GM12873 (cell line): ENCODE measurements at regions not wholly inside any gene's neighbourhood (a gene's known extent, or its start where the extent isn't known, plus 50 kb on each side); places are given as distances from the start of the nearest gene placed in this dataset.

Experiments
- CTCF ChIP-seq: IDR thresholded peaks from 2 replicates; pipeline ENCODE4 v1.5.1; 2012; ENCODE audit warnings: low read depth, mild to moderate bottlenecking, moderate library complexity, low read length, control low read depth; ENCODE audit not compliant: insufficient read depth; ENCODE audit errors: missing control alignments

GRCh38 chr13:106691861-106692260, 123.9 kb upstream of the ARGLU1 start:
- no peak for TF ChIP-seq CTCF

- TF ChIP-seq CTCF: no peak
Measured at GRCh38 chr13:106691341-106691740, 123.4 kb upstream of the ARGLU1 start.

- TF ChIP-seq CTCF: no peak
Measured at GRCh38 chr13:106690779-106691178, 122.8 kb upstream of the ARGLU1 start.

GRCh38 chr13:106689906-106690305, 122.0 kb upstream of the ARGLU1 start:
- no peak for TF ChIP-seq CTCF

- TF ChIP-seq CTCF: no peak
Measured at GRCh38 chr13:106688940-106689339, 121.0 kb upstream of the ARGLU1 start.

GRCh38 chr13:106686163-106686562, 118.2 kb upstream of the ARGLU1 start:
- TF ChIP-seq CTCF: no peak

- TF ChIP-seq CTCF: no peak
Measured at GRCh38 chr13:106685143-106685542, 117.2 kb upstream of the ARGLU1 start.
